GM18498 (cell line): ENCODE measurements at regions not wholly inside any gene's neighbourhood (a gene's known extent, or its start where the extent isn't known, plus 50 kb on each side); places are given as distances from the start of the nearest gene placed in this dataset.
"Not testable (repeated sequence)": the region's sequence is repeated elsewhere in the genome, so short reads cannot be mapped to it uniquely, and the experiment has no call there.

Experiments
- ATAC-seq: cut with Tn5 transposase; IDR thresholded peaks from one replicate; pipeline ENCODE4 v1.9.1; 2021; ENCODE audit warnings: mild to moderate bottlenecking, moderate library complexity; ENCODE audit not compliant: unreplicated experiment

DNA sequence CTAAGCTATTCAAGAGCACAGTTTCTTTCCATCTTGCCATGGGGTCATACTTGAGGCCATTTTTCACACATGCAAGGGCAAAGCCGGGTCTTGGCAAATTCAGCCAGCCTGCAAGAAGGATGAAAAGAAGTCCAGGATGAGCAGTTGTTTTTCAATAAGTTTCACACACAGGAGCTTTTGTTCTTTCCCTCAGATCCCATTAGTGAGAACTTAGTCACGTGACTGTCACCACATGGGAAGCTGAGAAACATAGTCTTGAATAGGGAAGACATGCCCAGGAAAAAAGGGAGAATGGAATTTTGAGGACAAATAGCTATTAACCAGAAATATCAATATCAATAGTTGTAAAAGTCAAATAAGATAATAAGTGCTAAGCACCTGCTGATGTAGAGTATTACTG, 137.7 kb downstream of the AHR start:
- no peak for ATAC-seq

DNA sequence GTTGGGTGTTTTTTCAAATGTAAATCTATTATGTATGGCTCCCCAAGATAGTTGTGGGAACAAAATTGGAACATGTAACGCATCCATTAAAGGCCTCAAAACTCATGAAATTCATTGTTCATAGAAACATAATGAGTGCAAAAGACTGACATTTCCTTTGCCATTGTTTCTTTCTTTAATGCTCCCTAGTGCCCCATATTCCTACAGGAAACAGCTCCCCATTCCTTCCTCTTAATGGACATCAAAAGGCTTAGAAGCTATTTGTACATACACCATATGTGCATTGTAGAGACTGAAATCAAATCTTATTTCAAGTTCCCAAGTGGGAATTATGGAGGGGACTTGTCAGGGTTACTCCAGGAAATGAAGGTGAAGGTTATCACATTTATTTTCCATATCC, 139.1 kb downstream of the AHR start:
- ATAC-seq, result no peak

DNA sequence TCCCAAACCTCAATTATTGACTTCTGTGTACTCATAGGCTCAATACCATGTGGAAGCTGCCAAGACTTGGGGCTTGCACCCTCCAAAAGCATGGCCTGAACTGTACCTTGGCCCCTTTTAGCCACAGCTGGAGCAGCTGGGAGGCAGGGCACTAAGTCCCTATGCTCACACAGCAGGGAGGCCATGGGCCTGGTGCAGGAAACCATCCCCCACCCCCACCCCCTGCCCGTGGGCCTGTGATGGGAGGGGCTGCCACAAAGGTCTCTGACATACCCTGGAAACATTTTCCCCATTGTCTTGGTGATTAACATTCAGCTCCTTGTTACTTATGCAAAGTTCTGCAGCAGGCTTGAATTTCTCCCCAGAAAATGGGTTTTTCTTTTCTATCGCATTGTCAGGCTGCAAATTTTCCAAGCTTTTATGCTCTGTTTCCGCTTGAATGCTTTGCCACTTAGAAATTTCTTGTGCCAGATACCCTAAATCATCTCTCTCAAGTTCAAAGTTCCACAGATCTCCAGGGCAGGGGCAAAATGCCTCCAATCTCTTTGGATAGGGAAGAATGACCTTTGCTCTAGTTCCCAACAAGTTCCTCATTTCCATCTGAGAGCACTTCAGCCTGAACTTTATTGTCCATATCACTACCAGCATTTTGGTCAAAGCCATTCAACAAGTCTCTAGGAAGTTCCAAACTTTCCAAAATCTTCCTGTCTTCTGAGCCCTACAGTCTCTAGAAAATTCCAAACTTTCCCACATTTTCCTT, 141.8 kb downstream of the AHR start:
- ATAC-seq, result not testable (repeated sequence)

DNA sequence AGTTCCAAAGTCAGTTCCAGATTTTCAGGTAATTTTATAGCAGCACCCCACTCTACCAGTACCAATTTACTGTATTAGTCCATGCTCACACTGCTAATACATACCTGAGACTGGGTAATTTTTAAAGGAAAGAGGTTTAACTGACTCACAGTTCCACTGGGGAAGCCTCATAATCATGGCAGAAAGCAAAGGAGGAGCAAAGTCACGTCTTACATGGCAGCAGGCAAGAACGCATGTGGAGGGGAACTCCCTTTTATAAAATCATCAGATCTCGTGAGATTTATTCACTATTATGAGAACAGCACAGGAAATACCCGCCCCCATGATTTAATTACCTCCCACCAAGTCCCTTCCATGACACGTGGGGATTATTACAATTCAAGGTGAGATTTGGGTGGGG, 142.4 kb downstream of the AHR start:
- ATAC-seq, result no peak

DNA sequence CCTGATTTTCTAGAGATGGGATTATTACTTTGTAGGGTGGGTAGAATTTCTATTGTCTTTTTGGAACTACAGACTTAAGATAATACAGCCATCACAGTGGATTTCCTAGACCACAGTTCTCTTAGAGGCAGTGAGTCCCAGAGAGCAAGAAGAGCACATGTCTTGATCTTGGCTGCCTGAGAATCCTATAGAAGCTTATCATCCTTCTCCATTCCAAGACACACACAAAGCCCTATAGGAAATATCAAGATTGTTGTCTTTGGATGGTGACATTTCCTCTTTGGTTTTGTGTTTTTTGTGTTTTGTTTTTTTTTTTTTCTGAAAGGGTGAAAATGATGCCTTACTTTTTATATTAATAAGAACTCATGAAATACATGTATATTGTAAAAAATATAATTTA, 143.1 kb downstream of the AHR start:
- no peak for ATAC-seq

DNA sequence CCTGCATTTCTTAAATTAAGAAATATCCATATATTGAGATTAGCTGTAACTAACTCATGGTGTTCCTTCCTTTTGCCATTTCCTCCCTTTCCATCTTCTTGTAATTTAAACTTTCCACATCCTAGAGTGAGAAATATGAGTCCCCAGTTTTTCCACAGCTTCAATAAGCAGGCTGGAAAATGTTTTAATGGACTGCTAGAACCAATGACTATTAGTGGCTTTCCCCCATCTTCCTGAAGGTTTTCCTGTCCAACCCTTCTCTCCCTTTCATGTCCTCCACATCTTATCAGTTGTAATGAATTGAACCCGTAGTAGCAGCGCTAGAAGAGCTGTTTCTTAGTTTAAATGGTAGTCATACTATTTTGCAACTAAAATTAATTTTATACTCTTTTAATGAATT, 145.7 kb downstream of the AHR start:
- no peak for ATAC-seq

DNA sequence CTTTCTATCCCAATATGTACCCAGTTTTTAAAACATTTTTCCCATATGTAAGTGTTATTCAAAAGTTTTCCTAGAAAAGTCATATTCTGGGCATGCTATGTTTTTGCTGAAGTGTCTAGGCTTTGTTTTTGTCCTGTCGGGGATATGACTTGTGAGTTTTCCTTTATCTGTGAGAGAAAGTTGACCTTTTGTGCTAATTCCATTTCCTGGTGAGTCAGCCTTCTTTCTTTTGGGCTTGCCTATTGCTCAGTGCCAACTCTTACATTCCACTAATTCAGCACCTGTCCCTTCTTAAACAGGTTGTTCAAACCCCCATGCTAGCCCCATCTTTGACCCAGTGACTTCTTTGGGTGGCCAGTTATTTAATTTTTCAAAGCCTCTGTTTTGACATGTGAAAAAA, 146.2 kb downstream of the AHR start:
- ATAC-seq, result no peak

- ATAC-seq, result no peak
Measured at GRCh38 chr7:17446340-17446739, 147.9 kb downstream of the AHR start.

DNA sequence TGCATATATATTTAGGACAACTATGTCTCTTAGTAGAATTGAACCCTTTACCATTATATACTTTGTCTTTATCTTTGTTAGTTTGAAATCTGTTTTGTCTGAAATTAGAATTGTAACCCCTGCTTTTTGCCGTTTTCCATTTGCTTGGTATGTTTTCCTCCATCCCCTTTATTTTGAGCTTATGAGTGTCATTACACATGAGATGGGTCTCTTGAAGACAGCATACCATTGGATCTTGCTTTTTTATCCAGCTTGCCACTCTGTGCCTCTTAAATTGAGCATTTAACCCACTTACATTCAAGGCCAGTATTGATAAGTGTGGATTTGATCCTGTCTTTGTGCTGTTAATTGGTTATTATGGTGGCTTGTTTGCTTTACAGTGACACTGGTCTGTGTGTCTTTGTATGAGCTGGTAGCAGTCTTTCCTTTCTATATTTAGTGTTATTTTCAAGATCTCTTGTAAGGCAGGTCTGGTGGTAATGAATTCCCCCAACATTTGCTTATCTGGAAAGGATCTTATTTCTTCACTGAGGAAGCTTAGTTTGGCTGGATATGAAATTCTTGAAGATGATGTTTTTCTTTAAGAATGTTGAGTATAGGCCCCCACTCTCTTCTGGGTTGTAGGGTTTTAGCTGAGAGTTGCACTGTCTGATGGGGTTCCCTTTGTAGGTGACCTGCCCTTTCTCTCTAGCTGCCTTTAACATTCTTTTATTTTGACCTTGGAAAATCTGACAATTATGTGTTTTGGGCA, 149.5 kb downstream of the AHR start:
- ATAC-seq, result no peak

DNA sequence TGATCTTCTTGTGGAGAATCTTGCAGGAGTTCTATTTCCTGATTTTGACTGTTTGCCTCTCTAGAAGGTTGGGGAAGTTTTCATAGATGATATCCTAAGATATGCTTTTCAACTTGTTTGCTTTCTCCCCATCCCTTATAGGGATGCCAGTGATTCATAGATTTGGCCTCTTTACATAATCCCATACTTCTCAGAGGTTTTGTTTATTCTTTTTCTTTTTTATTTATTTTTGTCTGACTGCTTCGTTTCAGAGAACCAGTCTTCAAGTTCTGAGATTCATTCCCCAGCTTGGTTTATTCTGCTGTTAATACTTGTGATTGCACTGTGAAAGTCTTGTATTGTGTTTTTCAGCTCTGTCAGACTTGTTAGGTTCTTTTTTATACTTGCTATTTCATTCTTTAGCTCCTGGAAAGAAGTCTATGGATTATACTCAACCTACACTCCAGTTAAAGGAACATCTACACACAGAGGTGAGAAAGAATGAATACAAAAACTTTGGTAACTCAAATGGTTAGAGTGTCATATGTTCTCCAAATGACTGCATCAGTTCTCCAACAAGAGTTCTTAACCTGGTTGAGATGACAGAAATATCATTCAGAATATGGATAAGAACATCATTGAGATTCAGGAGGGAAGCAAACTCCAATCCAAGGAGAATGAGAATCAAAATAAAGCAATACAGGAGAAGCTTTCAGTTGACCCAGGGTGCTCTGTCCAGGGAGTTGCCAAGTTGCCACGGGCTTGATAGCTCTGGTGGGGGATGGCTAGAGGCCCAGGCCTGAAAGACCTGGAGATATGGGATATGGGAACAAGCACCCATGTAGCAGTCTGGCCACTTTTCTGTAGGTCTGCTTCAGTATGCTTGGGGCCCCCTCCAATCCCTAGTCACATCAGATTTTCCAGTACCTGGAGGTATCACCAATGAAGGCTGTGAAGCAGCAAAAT, 150.3 kb downstream of the AHR start:
- ATAC-seq, result no peak

DNA sequence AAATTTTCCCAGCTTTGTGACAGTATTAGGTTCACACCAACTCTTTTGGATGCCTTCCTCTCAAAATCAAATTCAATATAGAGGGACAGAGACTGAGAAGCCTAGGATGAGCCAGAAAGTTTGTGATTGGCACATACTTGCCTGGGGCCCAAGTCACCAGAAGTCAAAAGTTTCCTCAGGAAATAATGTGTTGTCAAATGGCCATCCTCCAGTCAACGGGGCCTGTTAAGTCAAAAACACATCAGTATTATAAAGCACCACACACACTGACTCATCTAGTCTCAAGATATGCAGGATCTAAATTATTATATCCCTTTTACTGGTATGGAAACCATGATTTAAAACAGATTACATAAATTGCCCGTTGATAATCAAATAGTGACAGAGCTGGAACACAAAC, 158.1 kb downstream of the AHR start:
- ATAC-seq, result no peak

DNA sequence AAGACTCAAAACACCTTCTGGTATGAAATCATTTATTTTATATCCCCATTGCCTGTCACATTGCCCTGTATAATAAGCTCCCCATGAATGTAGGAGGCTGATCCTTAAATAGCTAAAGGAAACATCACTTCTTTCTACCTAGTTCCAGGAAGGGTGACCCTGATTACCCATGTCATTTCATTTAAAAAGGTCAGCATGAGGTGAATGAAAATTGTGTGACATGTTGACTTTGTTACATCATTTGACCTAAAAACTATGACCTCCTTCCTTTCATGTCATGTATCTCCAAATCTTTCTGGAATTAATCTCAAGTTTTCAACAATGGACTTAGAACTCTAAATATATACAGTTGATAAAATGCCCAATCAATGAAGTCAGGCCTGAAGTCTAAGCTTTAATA, 161.5 kb downstream of the AHR start:
- no peak for ATAC-seq

DNA sequence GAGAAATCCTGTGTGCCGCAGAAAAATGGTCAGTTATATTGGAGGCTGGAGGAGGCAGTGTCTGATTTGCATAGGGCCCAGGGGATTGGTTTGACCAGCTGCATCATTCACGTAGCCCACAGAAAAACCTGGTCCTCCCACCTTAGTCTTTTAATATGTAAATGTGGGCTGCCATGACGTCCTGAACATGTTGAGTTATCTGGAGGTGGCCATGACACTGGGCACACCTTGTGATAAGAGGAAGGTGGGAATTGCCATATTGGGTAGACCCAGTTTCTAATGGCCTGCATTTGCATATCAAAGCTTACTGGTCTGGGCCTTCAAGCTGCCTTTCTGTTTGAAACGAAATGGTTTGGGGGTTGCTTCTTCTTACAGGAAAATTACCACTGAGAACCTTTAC, 162.2 kb downstream of the AHR start:
- no peak for ATAC-seq

DNA sequence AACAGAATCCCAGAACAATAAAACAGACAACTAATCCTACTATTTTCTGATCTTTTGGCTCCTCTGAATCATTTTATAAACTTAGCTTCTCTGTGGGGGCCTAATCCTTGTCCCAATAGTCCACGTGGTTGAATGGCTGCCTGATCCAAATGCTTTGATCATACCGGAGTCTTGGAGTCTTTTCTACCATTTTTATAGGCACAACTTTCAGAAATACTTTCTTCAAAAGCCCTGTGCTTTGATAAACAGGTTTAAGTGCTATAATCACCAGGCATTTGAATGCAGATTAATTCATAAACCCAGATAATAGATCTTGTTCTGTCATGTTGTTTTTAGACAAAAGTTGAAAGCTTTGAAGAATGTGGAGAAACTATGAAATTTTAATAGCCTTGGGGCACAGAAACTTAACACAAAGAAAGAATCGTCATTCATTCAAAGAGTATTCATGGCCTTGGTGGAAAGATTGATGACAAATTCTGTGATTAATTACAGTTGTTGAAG, 163.7 kb downstream of the AHR start:
- no peak for ATAC-seq

- ATAC-seq, result no peak
Measured at GRCh38 chr7:17463511-17464085, 165.1 kb downstream of the AHR start.

DNA sequence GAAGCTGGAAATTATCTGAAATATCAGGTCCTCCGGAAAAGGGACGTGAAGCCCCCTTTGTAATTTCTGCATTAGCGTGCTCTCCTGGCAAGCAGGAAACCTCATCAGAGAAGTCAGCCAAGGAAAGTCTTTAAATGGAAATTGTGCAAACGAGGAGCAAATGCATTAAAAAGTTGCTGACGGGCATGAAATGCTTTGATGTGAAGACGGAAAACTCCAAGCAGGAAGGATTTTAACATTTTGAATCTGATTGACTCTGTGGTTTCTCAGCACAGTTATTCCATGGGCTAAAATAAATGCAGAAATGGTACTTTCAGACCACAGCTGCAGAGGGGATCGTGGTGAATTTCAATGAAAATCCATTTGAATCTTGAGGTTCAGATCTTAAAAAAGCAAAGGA, 167.8 kb downstream of the AHR start:
- no peak for ATAC-seq

GRCh38 chr7:17467386-17467945, 169.0 kb downstream of the AHR start:
- no peak for ATAC-seq

DNA sequence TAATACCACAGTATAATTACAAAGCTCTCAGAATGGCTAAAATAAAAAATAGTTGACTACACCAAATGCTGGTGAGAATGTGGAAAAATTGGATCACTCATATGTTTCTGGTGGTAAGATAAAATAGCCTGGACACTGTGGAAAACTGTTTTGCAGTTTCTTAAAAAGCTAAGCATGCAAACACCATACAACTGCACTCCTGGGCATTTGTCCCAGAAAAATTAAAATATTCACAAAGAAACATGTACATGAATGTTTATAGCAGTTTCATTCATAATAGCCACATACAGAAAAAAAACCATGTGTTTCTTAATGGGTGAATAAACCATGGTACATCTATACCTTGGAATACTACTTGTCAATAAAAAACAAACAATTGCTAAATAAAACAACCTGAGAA, 172.9 kb downstream of the AHR start:
- ATAC-seq, result no peak

GRCh38 chr7:17472518-17472917, 174.1 kb downstream of the AHR start:
- no peak for ATAC-seq

DNA sequence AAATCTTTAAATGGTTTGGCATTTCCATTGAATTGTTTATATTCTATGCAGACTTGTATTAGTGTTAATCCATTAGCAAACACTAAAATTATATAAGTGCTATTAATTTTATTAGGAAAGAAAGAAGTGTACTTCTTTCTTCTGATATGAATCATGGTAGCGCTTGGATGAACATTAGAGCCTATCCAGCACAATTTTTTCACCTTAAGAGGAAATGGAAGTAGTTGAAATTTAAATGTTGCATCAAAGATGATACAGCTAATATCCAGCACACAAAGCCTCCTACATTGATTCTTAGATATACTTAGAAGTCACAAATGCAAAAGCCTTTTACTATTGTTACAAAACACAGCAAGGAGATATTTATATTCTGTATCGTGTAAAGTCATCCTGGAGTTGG, 174.5 kb downstream of the AHR start:
- ATAC-seq, result no peak
